ENCODE measurements at regions not wholly inside any gene's neighbourhood (a gene's known extent, or its start where the extent isn't known, plus 50 kb on each side); places are given as distances from the start of the nearest gene placed in this dataset.

DNA sequence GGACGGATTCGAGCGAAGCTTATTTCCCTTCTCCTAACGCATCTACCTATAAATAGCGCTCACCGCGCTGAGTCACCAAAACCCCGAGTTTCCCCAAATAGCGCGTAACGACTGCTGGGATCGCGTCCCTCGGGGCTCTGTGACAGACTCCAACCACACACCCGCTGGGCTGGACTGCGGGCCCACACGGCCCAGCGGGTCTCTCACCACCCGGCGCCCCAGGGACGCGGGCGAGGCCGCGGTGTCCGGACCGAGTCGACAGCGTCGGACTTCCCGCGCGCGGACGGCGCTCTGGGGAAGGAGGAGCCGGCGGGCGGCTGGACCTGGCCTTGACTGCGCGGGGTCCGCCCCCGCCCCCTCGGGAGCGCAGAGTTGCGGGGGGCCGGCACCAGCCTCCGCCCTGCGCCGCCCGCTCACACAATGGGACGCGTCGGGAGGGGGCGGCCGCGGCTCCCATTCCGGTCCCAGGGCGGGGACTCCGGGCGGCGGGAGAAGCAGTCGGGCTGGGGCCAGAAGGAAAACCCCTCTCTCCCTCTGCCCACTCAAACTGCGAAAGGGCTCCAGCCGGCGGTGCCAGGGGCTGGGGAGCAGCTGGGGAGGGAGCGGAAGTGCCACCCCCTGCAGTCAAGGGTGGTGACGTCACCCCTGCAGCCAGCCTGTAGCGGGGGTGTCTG lies 108.8 kb downstream of the KCNRG start (continued):
- peak; percentile 30; the same call in 1 of the 2 replicates for TF ChIP-seq ZNF596 (tag by site-specific recombination; IDR thresholded peaks at IDR 0.05)
- TF ChIP-seq ZBTB21 (tag by site-specific recombination; IDR thresholded peaks at IDR 0.05), result peak; percentile 94
- no peak for TF ChIP-seq ZNF202 (tag by site-specific recombination; IDR thresholded peaks at IDR 0.05; ENCODE audit: borderline replicate concordance)
- no peak for TF ChIP-seq ZNF549 (tag by site-specific recombination; IDR thresholded peaks at IDR 0.05)
- no peak for TF ChIP-seq TCF7L2 (IDR thresholded peaks at IDR 0.05; ENCODE audit: borderline replicate concordance, low read depth, low read length)
- TF ChIP-seq, protein P1, sequence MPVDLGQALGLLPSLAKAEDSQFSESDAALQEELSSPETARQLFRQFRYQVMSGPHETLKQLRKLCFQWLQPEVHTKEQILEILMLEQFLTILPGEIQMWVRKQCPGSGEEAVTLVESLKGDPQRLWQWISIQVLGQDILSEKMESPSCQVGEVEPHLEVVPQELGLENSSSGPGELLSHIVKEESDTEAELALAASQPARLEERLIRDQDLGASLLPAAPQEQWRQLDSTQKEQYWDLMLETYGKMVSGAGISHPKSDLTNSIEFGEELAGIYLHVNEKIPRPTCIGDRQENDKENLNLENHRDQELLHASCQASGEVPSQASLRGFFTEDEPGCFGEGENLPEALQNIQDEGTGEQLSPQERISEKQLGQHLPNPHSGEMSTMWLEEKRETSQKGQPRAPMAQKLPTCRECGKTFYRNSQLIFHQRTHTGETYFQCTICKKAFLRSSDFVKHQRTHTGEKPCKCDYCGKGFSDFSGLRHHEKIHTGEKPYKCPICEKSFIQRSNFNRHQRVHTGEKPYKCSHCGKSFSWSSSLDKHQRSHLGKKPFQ (tag by site-specific recombination; IDR thresholded peaks at IDR 0.05), result no peak
- TF ChIP-seq ZNF169 (tag by site-specific recombination; IDR thresholded peaks at IDR 0.05), result no peak
- no peak for TF ChIP-seq ZNF514 (tag by site-specific recombination; IDR thresholded peaks at IDR 0.05)
- no peak for TF ChIP-seq ZNF221 (tag by site-specific recombination; IDR thresholded peaks at IDR 0.05; ENCODE audit: borderline replicate concordance)
- TF ChIP-seq, protein P2, sequence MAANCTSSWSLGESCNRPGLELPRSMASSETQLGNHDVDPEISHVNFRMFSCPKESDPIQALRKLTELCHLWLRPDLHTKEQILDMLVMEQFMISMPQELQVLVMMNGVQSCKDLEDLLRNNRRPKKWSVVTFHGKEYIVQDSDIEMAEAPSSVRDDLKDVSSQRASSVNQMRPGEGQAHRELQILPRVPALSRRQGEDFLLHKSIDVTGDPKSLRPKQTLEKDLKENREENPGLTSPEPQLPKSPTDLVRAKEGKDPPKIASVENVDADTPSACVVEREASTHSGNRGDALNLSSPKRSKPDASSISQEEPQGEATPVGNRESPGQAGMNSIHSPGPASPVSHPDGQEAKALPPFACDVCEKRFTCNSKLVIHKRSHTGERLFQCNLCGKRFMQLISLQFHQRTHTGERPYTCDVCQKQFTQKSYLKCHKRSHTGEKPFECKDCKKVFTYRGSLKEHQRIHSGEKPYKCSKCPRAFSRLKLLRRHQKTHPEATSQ (tag by site-specific recombination; IDR thresholded peaks at IDR 0.05), result peak; percentile 49; the same call in 1 of the 2 replicates
- TF ChIP-seq TRIM28 (IDR thresholded peaks at IDR 0.05; ENCODE audit: borderline replicate concordance, low read length), result no peak
- no peak for TF ChIP-seq ZNF707 (tag by site-specific recombination; IDR thresholded peaks at IDR 0.05)
- peak; percentile 48; the same call in 1 of the 2 replicates for TF ChIP-seq KLF16 (tag by site-specific recombination; IDR thresholded peaks at IDR 0.05)
- no peak for TF ChIP-seq ZNF155 (tag by site-specific recombination; IDR thresholded peaks at IDR 0.05)
- no peak for TF ChIP-seq ZNF529 (tag by site-specific recombination; IDR thresholded peaks at IDR 0.05; ENCODE audit: insufficient replicate concordance)
- TF ChIP-seq ZNF558 (tag by site-specific recombination; IDR thresholded peaks at IDR 0.05), result peak; percentile 53; the same call in 1 of the 2 replicates
- TF ChIP-seq HOXA7 (CRISPR knock-in tag; IDR thresholded peaks at IDR 0.05; ENCODE audit: borderline replicate concordance), result no peak
- no peak for TF ChIP-seq ZNF248 (tag by site-specific recombination; IDR thresholded peaks at IDR 0.05)
- no peak for TF ChIP-seq ZNF792 (tag by site-specific recombination; IDR thresholded peaks at IDR 0.05)
- TF ChIP-seq, protein P3, sequence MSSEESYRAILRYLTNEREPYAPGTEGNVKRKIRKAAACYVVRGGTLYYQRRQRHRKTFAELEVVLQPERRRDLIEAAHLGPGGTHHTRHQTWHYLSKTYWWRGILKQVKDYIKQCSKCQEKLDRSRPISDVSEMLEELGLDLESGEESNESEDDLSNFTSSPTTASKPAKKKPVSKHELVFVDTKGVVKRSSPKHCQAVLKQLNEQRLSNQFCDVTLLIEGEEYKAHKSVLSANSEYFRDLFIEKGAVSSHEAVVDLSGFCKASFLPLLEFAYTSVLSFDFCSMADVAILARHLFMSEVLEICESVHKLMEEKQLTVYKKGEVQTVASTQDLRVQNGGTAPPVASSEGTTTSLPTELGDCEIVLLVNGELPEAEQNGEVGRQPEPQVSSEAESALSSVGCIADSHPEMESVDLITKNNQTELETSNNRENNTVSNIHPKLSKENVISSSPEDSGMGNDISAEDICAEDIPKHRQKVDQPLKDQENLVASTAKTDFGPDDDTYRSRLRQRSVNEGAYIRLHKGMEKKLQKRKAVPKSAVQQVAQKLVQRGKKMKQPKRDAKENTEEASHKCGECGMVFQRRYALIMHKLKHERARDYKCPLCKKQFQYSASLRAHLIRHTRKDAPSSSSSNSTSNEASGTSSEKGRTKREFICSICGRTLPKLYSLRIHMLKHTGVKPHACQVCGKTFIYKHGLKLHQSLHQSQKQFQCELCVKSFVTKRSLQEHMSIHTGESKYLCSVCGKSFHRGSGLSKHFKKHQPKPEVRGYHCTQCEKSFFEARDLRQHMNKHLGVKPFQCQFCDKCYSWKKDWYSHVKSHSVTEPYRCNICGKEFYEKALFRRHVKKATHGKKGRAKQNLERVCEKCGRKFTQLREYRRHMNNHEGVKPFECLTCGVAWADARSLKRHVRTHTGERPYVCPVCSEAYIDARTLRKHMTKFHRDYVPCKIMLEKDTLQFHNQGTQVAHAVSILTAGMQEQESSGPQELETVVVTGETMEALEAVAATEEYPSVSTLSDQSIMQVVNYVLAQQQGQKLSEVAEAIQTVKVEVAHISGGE (tag by site-specific recombination; conservative IDR thresholded peaks at IDR 0.05; ENCODE audit: low read depth), result 0 out of 2 replicates have a peak, but pooled peaks have one; percentile 45
- peak; percentile 68 for TF ChIP-seq EGR2 (tag by site-specific recombination; IDR thresholded peaks at IDR 0.05; ENCODE audit: low read depth)
- TF ChIP-seq, protein P4, sequence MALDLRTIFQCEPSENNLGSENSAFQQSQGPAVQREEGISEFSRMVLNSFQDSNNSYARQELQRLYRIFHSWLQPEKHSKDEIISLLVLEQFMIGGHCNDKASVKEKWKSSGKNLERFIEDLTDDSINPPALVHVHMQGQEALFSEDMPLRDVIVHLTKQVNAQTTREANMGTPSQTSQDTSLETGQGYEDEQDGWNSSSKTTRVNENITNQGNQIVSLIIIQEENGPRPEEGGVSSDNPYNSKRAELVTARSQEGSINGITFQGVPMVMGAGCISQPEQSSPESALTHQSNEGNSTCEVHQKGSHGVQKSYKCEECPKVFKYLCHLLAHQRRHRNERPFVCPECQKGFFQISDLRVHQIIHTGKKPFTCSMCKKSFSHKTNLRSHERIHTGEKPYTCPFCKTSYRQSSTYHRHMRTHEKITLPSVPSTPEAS (tag by site-specific recombination; IDR thresholded peaks at IDR 0.05), result no peak
- 0 out of 2 replicates have a peak, but pooled peaks have one; percentile 32 for TF ChIP-seq ZNF292 (tag by site-specific recombination; IDR thresholded peaks at IDR 0.05; ENCODE audit: borderline replicate concordance, low read depth)
- TF ChIP-seq ZNF184 (tag by site-specific recombination; IDR thresholded peaks at IDR 0.05), result no peak
- TF ChIP-seq, protein P5, sequence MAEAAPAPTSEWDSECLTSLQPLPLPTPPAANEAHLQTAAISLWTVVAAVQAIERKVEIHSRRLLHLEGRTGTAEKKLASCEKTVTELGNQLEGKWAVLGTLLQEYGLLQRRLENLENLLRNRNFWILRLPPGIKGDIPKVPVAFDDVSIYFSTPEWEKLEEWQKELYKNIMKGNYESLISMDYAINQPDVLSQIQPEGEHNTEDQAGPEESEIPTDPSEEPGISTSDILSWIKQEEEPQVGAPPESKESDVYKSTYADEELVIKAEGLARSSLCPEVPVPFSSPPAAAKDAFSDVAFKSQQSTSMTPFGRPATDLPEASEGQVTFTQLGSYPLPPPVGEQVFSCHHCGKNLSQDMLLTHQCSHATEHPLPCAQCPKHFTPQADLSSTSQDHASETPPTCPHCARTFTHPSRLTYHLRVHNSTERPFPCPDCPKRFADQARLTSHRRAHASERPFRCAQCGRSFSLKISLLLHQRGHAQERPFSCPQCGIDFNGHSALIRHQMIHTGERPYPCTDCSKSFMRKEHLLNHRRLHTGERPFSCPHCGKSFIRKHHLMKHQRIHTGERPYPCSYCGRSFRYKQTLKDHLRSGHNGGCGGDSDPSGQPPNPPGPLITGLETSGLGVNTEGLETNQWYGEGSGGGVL (tag by site-specific recombination; IDR thresholded peaks at IDR 0.05), result peak; percentile 97
- TF ChIP-seq ZNF121 (tag by site-specific recombination; IDR thresholded peaks at IDR 0.05), result peak; percentile 53; the same call in 1 of the 2 replicates
- TF ChIP-seq, protein P6, sequence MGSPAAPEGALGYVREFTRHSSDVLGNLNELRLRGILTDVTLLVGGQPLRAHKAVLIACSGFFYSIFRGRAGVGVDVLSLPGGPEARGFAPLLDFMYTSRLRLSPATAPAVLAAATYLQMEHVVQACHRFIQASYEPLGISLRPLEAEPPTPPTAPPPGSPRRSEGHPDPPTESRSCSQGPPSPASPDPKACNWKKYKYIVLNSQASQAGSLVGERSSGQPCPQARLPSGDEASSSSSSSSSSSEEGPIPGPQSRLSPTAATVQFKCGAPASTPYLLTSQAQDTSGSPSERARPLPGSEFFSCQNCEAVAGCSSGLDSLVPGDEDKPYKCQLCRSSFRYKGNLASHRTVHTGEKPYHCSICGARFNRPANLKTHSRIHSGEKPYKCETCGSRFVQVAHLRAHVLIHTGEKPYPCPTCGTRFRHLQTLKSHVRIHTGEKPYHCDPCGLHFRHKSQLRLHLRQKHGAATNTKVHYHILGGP (tag by site-specific recombination; IDR thresholded peaks at IDR 0.05), result no peak
- no peak for TF ChIP-seq ZNF404 (tag by site-specific recombination; IDR thresholded peaks at IDR 0.05)
- TF ChIP-seq ZNF785 (tag by site-specific recombination; IDR thresholded peaks at IDR 0.05), result no peak
- peak; percentile 19; the same call in 1 of the 2 replicates for TF ChIP-seq ZNF335 (tag by site-specific recombination; conservative IDR thresholded peaks at IDR 0.05)

Measured in HEK293 (cell line).